T1000 (cell line): ENCODE measurements at regions not wholly inside any gene's neighbourhood (a gene's known extent, or its start where the extent isn't known, plus 50 kb on each side); places are given as distances from the start of the nearest gene placed in this dataset.

Source experiments
- DNase-seq: peaks from one replicate; lab custom pipeline; 2025; ENCODE audit warnings: mixed read lengths; lab: John Stamatoyannopoulos, UW

DNA sequence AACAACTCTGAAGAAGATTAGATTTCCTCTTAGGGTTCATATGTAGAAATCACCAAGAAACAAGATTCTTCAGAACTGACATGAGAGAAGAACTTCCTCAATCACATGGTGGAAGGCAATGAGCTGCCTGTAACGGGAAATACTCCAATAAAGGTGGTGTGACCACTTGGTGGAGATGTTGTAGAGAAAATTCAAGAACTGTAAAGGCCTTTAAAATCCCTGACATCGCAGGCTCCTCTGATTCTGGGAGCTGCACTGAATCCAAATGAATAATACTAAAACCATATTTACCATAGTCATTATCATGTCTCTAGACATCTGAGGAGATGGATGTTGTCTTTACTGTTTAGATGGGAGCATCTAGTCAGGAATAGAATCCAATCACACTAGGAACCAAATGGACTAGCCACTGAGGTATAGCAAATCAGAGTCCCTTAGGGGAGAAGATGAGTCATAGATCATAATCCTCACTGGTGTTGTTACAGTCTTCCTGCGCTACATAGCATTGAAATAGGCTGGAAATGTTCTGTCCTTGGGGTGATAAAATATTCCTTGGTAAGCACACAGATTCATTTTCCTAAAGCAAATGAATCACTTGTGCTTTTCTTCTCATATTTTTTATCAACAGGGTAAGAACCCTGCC is 321.6 kb upstream of the TENM4 start:
- DNase-seq, result no peak

DNA sequence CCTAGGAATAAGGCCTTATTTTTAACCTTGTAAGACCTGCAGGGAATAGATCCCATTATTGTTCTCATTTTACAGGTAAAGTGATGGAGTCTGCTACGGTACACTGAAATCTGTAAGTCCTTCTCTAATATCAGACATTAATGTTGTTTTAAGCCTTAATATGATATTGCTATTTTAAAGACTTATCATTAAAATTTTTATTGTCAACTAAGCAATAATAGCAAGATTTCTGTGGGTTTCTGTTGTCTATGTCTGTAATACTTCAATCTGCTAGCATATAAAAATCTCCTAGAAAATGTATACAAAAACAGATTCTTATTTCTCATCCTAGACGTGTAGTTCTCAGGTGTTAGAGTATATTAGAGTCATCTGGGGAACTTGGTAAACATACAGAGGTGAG is 317.5 kb upstream of the TENM4 start:
- DNase-seq, result no peak

DNA sequence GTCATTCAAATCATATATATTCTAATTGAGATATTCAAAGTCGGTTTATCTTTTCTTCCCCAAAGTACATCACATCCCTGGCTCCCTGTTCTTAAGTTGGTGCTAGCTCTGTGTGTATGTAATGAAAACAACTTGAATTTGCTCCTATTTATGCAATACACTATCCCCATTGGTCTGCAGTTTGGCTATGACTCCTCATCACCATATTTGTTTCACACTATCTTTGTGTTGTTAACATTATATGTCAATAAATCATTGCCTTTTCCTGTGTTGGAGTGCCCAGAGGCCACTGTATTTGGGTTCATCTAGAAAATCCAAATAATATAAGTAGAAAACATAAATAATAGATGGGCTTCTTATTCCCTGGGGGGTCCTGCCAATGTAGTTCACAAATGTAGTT is 306.6 kb upstream of the TENM4 start:
- no peak for DNase-seq

DNA sequence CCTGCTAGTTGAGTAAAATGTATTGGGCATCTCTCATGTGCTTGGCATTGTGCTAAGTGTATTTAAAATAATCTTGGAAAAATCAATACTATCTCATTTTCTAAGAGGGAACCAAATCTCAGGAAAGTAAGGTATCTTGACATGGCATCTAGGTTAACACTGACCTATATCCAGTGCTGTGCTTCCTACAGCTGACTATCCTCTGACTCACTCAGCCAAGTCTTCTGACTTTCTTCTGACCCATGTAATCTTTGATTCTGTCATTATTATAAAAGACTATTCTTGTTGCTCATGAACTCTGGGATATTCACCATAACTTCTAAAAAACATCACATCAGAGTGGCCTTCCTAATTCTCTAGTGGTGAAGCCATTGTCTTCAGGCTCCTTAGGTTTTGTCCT is 304.1 kb upstream of the TENM4 start:
- no peak for DNase-seq

DNA sequence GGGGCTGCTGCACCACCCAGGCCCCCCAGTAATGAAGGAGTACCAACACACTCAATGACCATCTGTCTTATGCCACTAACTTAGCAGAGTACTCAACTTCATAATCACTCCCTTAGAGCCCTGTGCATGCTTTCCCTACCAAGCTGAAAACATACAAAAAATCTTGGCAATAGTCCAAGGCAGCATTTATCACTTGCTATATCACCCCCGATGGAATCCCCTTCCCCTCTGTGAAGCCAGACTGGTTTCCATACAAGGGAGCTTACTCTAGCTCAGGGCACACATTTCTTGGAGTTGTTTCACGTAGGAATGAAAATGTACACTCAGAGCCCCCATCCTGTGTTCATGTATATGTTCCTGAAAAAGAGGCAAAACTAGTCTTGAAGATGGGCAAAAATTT is 301.3 kb upstream of the TENM4 start:
- DNase-seq, result no peak

DNA sequence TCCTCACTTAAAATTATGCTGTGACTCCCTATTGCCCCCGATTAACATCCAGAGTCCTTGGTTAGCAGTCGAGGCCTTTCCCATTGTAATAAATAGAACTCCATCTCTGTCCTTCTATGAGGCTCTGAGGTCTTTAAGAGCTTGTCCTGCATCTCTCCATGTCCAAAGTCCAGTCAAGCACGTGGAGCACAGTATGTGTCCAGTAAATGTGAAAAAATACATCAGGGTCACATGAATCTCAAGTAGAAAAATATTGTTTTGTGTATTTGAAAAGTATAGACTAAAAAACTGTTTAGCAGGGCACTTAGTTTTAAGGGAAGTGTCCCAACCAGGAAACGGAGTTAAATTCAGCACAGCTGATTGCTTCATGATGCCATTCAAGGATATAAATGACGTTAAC is 298.8 kb upstream of the TENM4 start:
- DNase-seq, result no peak

DNA sequence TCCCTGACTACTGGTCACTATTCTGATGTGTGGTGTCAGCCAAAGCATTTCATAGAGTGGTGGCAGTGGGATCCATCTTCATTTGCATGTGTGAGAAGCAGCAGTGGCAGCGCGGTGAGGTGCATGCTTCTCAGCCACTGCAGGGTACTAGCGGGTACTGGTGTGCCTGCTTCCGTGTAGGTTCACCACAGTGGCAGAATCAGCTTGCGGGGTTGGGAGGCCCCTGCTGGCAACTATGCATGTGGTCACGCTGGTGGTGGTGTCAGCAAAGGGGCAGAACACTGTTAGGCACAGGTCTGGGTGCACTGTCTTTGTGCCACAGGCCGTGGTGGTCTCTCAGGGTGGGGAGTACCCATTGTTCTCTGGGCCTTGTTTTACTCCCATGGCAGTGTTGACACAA is 286.4 kb upstream of the TENM4 start:
- no peak for DNase-seq

DNA sequence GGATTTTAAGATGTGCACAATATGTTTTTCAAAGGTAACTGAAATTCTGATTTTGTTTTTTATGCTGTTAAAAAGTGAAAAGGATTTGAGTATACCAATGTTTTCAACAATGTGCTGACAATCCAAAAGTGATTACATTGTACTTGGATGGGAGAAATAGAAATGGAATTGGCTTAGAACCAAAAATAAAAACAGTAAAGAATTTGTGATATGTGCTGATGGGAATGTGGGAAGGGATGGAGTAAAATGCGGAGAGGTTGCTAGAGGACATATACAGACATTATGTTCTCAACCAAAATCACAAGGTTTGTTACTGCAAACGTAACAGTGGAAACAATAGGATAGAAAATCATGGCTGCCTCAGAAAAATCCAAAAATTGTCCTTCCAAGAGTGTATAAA is 279.3 kb upstream of the TENM4 start:
- DNase-seq, result no peak

DNA sequence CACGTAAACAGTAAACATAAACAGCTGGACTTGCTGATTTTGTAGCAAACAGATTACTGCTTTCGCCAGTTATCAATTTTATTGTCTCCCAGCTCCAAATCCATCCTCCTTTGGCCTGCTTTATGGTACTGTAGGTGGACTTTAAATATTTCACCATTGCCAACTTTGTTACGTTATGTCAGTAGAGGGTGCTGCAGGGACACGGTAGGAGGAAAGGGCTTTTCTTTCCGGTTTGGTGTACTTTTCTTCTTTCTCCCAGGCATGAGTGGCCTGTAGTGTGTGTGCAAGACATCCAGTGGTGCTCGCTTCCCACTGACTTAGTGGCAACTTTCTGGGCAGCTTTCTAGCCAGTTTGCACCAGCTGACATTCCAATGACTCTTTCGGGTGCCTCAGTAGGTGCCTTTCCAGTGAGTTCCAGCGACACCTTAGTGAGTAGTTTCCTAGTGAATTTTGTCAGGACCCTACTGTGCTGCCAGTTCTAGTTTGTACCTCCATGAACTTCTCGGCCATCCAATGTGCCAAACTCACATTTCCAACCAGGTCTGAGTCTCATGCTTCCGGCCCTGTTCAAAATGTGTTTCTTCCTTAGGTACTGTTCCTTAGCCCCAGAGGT is 267.6 kb upstream of the TENM4 start:
- DNase-seq, result no peak

DNA sequence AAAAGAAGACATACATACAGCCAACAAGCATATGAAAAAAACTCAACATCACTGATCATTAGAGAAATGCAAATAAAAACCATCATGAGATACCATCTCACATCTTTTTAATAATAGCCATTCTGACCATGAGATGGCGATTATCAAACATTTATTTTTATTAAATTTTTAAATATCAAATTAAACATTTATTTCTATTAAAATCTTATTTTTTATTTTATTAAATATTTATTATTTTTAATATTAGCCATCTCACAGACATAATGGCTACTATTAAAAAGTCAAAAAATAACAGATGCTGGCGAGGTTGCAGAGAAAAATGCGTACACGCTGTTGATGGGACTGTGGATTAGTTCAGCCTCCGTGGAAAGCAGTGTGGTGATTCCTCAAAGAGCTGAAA is 264.8 kb upstream of the TENM4 start:
- no peak for DNase-seq

DNA sequence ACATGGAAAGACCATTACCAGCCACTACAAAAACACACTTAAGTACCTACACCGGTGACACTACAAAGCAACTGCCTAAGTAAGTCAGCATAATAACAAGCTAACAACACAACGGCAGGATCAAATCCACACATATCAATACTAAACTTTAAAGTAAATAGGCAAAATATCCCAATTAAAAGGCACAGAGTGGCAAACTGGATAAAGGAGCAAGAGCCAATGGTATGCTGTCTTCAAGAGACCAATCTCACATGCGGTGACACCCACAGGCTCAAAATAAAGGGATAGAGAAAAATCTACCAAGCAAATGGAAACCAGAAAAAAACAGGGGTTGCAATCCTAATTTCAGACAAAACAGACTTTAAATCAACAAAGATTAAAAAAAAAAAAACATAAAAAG is 261.5 kb upstream of the TENM4 start:
- no peak for DNase-seq

DNA sequence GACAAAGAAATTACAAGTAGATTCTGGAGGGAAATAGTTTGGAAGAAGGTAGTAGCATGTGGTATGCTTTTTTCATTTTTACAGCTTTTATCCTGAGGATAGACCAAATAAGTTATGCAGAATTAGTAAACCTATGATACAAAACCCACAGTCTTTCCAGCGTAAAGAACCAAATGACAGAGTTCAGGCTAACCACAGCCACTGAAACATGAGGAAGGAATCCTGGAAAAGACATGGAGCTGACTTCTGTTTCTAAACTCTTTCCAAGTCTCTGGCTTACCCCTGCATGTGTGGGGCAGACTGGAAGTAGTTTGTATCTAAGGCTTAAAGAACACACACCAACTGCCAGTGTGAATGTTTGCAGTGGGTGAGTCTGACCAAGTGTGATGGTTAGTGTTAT is 258.4 kb upstream of the TENM4 start:
- no peak for DNase-seq

DNA sequence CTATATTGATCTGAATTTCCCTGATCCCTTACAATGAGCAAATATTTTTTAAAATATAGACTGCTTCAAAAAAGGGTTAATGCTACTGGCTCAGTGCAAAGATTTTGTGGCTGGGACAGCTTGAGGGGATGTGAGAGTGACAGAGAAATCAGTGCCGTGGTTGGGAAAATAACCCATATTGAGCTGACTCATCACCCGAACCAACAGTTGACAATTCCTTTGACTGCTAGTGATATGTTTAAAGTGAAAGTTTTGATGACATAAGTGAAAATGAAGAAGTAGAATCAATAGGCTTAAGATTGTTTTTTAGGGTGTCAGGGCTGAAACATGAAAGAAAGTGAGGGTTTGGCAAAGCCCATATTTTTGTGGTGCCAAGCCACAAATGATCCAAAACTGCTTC is 257.1 kb upstream of the TENM4 start:
- no peak for DNase-seq

DNA sequence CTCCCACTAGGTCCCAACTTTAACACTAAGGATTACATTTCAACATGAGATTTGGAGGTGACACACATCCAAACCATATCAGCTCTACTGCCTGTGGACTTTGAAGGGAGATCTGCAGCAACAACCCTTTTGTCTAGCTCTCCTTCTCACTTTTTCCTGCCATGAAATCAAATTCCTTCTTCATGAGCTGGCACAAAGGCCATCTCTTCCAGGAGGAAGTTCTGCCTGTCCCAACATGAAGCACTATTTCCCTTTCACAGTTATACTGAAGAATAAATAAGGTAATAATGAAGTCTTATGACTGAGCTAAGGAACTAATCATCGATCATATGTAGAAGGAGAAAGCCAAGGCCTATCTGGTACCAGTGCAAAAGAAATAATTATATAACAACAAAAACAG is 253.5 kb upstream of the TENM4 start:
- no peak for DNase-seq

DNA sequence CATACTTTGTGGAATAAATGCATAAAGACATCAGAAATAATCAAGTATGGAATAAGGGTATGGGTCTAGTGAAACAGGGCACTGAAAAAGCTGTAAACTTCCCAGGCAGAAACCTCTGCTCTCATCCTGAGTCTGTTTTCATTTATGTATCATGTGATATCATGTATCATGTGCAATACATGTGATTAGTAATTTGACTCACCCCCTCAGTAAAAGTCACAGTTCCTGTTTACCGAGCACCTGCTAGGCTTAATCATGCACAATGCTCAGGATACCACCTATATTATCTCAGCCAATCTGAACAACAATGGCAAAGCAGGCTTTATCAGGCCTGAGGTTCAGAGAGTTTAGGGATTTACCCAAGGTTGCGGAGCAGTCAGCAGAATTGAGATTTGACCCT is 250.6 kb upstream of the TENM4 start:
- no peak for DNase-seq

DNA sequence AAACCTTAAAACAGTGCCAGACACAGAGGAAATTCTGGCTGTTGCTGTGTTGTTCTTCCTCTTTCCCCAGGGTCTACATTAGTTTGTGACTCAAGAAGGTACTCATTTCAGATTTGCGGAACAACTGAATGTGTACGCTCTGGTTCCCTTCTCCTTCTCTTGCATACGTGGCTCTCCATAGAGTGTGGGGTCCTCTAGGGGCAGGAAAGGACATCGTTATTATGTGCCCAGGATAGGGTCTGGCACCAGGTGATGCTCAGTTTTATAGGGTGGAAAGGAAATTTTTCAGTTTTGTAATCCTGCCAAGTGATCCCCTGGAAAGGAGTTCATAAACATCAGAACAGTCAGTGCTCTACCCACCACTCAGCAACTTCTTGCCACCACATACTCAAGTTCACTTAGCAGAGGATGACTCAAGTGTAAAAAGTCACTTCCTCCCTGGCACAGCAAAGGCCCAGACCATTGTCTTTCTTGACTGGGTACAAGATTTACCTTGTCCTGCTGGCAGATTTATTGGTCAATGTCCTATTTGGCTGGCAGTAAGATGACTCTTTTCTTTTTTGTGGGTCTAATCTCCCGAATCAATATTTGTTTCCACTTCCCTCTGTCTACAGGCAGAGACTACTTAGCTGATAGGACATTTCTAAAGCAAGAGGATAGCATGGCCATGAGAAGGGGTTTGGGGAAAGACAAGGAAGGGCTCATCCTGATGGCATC is 246.0 kb upstream of the TENM4 start:
- no peak for DNase-seq

DNA sequence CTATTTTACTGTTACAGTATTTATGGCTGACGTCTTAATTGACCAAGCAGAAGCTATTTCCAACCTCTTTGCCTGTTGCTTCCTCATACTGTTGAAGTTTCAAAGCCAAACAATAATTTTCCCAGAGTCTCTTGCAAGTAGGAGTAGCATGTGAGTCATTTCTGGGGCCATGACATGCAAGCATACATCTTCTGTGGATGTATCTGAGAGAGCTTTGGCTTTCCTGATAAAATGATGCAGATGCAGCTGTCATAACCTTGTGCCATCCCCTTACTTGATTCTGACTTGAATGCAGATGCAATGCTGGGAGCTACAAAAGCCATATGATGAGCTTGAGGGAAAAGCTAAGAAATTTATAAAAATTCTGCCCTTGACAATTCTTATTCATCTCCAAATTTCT is 243.1 kb upstream of the TENM4 start:
- no peak for DNase-seq

DNA sequence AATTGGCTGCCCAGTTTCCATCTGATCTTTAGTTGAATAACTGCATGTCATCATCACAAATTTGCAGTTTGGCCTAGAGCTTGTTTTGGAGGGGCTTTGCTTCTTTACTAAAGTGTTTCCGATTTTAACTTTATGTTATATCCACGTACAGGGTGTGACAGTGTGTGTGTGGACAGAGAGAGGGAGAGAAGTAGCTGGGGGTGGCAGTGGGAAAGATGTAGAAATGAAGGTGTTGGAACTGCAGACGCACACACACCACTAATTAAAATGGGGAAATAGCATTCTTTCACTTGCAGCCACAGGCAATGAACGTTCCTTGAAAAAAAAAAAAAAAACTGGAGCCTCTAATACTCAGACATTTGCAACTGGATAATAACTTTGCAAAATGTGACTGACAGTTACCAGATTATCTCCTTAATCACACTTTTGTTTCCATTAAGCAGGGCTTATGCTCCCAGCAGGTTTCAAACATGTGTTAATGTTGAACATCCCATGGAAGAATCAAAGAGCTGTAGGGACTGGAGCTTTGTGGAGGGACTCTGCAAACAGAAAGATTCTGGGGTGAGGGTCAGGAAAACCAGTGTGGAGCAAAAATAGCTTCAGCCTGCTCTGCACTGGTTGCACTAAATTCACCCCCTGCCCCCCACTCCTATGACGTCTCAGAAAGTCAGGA is 238.1 kb upstream of the TENM4 start:
- DNase-seq, result no peak

DNA sequence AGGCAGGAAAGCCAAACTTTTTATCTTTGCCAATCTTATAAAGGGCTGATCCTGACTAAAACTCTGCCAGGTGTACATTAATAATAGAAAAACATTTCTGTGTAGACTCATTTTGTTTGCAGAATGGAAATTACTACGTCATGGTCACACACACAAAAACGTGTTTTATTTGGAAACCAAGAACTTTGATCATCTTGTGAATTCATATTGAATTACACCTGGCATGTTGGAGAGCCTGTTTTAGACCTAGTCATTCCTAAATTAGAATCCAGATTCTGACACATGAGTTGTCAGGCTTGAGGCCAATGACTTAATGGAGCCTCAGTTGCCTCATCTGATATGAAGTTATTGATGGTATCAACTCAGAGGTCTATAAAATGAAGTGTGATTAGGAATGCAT is 235.6 kb upstream of the TENM4 start:
- no peak for DNase-seq

DNA sequence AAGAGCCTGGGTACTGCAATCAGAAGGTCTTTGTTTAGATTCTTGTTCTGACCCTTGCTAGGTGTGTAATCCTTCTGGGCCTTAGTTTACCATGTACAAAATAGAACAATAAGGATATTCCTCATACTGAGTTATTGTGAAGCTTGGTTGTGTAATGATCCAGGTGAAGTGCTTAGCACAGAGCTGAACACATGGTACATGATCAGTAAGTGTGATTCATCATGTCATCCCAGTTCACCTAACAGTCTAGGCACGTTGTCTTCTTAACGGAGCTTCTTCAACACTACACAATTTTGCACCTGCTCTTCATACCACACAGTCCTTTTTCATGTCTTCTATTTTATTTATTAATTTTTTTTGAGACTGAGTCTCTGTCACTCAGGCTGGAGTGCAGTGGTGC is 234.3 kb upstream of the TENM4 start:
- no peak for DNase-seq

DNA sequence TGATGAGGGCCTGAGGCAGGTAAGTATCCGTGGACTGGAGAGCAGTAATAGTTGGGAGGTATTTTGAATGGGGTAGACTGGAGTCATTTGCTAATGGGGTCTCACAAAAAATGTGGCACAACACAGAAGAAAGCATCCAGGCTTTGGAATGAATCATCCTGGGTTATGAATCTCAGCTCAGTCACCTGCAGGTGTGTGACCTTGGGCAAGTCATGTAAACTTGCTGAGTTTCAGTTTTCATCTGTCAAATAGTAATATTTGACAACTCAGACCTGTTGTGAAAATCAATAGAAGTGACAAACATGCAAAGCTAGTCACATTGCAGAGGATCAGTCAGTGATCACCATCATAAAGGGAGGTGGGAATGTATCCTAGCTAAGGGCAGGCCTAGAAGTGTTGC is 232.0 kb upstream of the TENM4 start:
- no peak for DNase-seq

DNA sequence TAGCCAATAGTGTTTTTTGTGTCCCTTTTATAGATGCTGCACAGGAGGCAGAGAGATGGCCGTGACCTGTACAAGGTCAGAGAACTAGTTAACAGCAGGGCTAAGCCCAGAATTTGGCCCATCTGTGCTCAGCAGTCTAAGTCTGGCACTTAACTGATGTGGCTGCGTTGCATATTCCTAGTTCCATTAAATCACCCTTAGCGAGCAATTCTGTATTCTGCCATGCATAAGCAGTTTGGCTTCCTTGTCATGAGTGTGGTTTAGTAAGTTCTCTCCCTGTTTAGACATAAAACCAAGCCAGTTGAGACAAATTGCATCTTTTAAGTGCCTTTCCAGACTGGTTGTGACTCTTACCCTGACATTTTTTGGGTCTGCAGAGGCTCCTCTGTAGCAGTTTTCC is 230.6 kb upstream of the TENM4 start:
- no peak for DNase-seq

DNA sequence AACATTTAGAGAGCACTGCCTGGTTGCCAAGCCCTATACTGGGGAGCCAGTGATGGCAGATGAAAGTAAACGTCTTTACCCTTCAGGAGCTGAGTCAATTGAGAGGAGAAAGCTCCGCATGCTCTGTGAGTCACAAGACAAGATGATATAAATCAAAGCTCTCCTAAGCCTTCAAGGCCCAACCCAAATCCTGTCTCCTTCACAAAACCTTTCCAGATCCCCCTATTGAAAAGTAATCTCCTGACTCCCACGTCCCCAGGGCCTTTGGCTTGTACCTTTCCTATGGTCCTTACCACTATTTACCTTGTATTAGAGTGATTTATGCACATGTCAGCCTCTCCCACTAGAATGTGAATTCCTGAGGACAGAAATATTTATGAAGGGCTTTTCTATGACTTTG is 230.1 kb upstream of the TENM4 start:
- no peak for DNase-seq
